COLO668 (cell line): ENCODE measurements at regions not wholly inside any gene's neighbourhood (a gene's known extent, or its start where the extent isn't known, plus 50 kb on each side); places are given as distances from the start of the nearest gene placed in this dataset.

Source experiments
- DNase-seq: peaks from one replicate; lab custom pipeline; 2025; ENCODE audit not compliant: unreplicated experiment; lab: John Stamatoyannopoulos, UW

DNA sequence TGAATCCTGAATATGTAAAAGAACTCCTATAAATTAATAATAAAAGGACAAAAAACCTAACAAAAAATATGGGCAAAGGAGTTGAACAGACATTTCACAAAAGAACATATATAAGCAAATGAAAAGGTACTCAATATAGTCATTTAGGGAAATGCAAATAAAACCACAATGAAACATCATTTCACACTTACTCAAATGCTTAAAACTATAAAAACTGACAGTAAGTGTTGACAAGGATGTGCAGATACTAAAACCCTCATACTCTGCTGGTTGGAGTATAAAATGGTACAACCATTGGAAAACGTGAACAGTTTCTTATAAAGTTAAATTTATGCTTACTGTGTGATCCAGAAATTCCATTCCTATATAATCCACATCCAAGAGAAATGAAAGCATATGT lies 247.1 kb downstream of the GXYLT1 start:
- DNase-seq, result no peak

DNA sequence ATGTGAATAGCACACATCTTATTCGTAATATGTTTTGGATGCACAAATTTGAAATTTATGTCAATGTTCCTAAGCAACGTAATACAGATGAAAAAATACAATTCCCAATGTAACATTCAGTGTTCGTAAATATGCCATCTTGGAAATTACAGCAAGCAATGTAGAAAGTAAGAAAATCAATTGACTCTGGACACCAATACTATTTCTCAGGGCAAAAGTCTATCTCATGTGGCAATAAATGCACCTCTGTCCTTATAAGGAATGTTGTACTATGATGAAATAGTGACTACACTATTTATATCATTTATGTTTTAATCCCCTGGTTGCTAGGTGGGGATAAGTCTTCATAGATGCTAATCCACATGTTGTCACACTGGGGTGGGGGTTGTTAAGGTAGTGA lies 251.2 kb downstream of the GXYLT1 start:
- no peak for DNase-seq

DNA sequence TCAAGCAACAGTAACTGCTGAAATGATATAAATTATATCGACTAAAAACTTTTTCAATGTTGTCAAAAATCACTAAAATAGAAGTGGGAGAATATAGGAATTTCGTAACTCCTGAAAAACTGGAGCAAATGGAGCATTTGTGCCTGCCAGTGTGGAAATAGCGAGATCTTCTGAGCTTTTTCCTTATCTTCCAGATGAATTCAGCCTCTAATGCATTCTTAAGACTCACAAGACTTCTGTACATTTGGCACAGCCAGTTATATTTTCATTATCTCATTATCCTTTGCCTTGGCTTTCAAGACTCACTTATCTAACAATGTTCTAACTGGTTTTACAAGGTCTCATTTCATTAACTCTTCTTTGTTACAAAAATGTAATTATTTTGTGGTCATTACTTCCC lies 252.4 kb downstream of the GXYLT1 start:
- DNase-seq, result no peak

DNA sequence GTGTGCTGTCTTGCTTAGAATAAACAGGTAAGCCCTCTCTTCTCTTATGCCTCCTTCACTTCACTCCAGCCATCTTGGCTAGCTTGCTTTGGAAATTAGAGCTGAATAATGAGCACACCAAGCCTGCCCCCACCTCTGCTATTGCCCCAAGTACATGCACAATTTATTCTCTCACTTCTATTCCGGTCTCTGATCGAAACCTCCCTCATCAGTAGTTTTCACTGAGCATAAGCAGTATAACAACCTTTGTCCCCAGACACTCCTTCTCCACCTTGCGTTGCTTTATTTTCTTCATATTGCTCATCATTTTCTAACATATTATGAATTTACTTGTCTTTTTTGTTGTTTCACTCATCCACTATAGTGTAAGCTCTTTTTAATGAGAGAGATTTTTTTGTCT lies 253.4 kb downstream of the GXYLT1 start:
- no peak for DNase-seq

DNA sequence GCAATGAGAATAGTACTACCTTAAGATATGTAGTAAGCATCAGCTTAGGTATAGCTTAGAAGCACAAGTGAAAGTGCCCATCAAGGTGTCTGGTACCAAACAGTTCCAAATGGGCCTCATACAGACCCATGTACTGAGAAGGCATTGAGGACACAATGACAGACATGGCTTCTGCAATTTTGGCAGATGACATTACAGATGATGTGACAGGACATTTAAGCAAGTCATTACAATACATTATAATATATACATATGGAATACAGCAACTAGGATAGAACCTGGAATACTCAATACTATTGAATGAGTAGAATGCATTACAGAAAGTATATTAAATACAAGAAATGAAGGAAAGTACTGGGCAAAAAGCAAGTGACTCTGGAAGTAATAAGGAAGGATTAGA lies 256.4 kb downstream of the GXYLT1 start:
- DNase-seq, result no peak

DNA sequence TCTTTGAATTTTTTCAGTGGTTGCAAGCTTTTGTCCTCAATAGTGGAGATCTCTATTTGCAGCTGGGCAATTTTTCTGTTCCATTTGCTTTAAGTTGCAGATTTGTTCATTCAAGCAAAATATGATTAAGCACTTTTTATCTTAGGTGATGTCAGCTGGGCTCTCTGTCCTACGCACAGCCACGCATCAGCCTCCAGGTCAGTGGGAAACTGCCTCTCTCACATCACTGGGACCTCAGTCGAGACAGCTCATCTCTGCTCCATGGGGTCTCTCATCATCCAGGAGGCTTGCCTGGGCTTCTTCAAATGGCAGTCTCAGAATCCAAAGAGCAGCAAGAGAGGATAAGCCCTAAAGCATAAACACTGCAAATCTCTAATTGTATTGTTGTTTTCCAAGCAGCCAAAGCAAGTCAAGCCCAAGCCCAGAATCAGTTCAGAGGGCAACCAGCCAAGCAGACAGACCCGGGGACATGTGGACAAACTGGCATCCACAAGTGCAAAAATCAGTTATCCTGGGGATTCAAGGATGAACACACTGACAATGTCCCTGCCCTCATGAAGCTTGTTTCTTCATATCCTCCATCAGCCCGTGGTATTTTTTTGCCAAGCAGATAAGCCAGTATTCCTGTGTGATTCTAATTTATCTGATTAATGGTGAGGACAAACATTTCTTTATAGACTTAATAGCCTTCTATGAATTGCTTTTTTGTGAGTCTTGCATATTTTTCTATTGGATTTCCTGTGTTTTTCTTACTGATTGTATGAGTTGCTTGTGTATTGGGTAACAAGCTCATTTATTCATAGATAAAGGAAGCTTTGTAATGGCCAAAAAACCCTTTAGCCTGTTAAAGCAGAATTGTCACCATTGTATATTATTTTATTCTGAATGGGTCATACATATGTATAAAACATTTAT lies 262.5 kb downstream of the GXYLT1 start:
- DNase-seq, result no peak

DNA sequence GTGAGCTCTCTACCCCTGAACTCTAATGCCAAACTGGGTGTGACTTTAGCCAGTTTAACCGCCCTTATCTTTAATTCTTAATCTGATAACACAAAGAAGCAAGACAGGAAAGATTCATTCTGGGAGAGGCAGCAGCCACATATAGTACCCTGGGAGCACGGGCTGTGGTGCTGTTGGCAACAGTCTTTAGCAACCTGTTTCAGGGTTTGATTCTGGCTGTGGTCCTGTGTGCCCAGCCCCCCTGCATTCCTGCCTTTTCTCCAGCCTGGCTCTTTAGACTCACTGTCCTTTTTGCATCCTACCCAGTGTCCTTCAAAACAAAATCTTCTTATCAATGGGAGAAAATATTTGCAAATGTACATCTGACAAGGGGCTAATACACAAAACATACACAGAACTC lies 275.2 kb downstream of the GXYLT1 start:
- no peak for DNase-seq

DNA sequence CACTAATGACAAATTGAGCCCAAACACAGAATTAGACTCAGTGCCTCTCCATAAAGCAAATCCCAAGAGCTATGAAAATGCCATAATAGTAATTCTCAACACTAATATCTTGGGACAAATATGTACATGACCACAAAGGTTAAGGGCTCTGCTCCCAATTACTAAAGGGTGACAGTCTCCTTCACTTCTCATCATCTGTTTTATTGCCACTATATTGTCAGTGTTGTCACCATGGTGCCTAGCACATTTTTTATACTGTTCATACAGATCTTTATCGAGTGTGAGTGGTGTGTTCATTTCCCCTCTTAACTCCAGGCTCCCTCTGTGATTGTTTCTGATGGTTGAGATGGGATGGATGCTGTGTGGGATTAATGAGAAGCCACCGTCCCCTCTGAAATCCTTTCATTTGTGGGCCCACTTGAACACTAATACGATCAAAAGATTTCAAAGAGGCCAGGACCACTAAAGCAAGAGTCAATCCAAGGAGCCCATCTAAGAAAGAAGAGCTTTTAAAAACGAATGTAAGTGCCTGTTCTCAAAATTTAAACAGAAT lies 277.7 kb downstream of the GXYLT1 start:
- no peak for DNase-seq

DNA sequence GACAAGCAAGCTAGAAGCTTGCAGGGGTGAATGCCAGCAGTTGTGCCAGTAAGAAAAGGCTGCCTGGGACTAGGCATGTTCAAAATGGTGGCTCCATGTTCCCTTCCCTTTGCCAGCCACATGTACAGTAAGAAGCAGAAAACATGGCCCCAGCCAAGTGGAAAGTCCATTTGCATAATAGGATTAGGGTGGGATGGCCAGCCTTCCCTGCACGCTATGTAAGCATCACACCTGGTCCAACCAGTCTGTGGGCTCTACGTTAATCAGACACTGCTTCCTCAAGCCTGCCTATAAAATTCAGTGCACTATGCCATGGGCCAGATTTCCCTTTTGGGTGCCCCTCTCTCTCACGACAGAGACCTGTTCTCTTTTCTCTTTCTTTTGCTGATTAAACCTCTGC lies 288.4 kb downstream of the GXYLT1 start:
- no peak for DNase-seq

DNA sequence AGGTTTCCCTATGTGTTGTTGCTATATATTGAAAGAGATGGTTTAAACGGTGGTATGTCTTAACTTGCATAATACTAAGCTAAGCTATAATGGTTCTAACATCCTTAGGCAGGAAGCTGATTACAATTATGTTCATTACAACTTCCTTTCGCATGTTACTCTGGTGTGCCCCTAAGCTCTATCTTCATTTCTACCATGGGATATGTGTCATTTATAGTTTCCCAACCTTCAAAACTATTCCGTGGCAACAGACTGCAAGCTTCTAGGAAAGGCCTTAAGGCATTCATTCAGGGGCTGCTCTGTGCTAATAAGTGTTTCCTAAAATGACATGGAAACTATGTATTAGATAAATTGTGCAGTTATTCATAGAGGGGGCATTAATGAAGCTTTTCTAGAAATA lies 294.6 kb downstream of the GXYLT1 start:
- no peak for DNase-seq

DNA sequence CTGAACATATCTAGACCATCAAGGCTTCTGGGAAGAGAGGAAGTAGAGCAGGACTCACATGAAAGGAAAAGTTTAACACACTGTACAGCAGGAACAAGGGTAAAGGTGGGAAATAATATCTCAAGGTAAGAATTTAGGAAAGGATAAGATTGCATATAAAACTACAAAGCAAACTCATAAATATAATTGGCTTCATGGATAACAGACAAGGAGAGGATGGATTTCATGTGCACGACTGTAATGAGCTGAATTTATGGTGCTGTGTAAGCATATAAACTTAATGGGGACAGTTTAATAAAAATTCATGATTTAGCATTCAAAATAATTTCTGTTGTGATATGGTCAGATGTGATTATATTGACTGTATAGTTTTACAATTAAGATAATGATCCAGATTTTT lies 298.0 kb downstream of the GXYLT1 start:
- no peak for DNase-seq

DNA sequence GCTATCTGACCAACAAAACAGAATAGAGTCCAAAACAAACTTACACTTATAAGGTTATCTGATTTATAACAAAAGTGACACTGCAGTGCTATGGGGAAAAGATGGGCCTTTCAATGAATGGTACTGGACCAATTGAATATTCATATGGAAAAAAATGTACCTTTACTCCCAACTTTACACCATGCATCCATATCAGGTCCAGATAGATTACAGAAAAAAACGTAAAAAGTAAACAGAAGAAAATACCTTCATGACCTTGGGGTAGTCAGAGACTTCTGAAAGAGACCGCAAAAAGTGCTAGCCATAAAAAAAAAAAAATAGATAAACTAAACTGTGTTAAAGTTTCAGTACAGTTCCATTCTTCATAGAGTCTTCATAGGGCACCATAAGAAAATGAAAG lies 308.3 kb downstream of the GXYLT1 start:
- no peak for DNase-seq

DNA sequence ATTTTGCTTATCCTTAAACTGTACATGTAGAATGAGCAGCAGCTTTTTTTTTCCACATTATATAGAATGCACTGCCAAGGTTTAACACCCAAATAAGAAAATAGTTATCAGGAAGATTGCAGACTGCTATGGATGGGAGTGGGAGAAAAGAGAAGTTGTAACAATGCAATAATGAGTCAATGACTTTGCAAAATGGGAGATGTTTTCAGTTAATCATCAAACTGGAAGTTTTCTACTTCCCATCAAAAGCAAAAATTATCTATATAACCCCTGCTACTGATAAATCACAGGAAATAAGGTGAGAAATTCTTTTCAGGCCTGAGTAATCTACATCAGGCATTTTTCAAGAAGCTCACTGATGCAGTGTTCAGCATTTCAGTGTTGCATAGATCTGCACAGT lies 309.1 kb downstream of the GXYLT1 start:
- no peak for DNase-seq

DNA sequence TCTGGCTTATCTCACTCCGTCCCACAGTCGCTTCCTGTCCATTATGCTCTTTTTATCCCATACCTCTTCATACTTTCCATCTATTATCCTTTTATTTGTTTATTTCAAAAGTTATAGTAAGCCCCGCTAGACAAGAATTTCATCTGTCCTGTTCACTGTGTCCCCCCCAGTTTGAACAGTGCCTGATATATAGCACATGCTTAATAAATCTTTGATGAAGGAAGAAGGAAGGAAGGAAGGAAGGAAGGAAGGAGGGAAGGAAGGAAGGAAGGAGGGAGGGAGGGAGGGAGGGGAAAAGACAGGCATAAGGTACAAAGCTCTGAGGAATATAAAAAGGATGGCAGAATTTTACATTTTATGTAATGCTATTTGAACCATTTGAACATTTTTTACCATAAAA lies 324.7 kb downstream of the GXYLT1 start:
- DNase-seq, result no peak

DNA sequence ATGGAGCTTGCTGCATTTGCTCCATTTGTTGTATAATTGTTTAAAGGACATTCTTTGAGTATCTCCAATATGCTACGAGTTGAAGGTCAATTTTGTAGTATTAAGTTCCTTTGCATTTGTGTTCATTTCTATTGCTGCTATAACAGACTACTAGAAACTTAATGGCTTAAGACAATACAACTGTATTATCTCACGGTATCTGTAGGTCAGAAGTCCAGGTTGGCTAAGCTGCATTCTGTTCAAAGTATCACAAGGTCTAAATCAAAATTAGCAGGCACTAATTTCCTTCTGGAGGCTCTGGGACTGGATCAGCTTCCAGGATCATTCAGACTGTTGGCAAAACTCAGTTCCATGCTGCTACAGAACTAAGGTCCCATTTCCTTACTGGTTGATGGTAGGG lies 340.6 kb downstream of the GXYLT1 start:
- DNase-seq, result no peak

DNA sequence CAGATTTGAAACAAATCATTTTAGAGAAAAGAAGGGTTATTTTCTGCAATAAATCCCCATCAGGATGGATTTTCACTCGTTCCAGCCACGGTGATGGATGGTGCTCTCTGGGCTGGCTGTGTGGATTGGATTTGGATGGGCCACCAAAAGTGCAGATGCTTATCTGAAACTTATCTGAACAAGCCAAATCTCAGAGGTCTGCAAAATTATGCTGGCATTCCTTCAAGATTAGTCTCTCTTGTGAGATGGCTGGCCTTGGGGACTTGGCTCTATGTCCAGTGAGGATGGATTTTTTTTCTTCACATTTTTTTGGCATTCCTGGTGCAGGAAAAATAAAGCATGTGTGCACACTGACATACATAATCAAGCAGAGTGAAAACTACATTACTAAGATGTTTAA lies 341.9 kb downstream of the GXYLT1 start:
- no peak for DNase-seq

DNA sequence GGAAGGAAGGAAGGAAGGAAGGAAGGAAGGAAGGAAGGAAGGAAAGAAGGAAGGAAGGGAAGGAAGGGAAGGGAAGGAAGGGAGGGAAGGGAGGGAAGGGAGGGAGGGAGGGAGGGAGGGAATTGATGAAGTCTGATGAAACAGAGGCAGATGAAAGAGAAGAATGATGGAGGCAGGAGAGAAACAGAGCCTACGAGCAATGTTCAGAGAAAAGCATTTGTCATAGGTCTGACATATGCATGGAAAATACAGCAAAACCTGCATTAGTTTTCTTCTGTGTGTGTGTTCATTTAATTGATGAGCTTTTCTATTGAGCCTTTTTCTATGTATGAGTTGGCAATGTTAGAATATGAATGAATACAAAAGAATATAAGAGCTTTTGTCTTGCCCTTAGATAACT lies 343.4 kb downstream of the GXYLT1 start:
- no peak for DNase-seq

DNA sequence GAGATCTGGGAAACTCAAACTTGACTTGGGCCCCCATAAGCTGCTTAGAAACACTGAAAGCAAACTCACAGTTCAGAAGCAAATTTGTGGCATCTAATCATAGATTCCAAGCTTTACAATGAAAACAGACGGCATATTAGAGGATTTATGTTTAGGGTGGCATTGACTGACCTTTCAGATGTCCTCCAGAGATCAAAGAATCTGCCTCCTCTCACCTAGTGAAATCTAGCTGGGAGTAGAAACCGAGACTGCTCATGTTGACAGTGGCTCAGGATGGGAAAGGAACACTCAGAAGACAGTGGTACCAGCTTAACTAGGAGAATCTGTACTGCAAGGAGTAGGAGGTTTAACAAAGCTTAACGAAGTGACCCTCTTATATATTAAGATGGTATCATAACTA lies 345.0 kb downstream of the GXYLT1 start:
- no peak for DNase-seq

DNA sequence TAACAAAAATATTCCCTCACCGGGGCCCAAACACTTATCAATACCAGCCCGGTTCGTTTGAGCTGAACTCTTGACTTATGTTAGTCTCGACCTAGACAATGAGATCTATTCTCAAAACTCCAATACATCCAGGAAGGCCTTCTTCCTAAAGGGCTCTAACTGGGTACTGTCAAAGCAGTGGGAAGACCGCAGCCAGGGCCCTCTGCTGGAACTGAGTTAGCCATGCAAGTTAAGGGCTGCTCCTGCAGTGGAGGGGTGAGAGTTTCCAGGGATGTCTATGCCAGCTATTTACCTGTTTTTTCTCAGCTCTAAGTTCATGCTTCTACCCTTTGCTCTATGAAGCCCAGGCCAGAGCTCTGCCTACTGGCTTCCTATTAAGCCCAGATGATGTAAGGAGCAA lies 348.8 kb downstream of the GXYLT1 start:
- no peak for DNase-seq

DNA sequence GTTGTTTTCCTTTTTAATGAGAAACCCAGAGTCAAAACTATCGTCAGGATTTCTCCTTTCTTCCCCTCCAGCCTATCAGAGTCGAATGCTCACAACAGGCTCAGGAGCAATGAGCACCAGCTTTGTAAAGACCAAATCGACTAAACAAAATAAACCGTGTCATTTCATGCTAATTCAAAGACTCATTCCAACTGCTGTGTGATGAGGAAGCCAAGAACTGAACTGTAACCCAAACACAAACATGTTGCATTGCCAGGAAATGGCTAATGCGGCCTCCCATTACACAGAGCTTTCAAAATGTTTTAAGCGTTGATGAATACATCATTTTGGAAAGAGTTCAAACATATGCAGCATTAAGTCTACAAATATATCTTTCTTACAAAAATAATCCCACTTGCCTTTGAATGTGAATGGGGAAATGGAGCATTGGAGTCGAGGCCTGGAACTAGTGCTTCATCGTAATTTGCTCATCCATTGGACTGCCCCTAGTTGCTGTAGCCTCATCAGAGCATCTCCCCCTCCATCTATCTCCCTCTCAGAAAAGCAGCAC lies 349.5 kb downstream of the GXYLT1 start:
- no peak for DNase-seq

DNA sequence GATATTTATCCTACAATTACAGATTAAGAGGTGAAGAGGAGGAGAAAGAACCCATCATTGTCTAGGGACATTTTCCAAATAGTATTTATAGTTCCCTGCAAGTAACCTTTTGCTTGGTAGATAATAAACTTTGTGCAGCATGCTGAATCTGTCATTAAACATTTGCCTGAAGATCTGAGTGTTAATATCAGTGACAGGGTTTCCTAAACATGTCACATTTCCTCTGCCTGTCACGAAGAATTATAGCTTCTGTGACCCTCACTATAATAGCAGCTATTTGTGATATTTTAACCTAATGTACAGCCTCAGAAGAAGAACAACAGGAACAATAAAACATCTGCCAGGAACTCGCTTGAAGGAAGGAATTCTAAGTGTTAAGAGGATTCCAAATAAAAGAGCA lies 350.3 kb downstream of the GXYLT1 start:
- DNase-seq, result no peak

DNA sequence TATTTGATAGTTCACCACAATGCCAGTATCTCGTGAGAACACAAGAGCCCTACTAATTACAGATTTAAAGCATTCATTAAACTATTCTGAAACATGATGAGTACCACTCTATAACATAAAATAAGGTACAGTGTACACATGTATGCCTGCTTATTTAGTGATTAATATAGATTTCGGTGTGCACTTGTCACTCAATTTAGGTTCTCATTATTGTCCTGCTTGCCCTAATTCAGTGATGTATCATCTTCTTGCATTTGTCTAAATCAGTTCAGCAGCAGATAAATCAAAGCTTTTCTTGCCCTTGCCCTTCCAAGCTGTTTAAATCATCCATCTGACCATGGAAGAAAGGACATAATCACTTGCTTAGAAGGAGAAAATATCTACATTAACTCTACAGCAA lies 359.7 kb downstream of the GXYLT1 start:
- DNase-seq, result no peak

DNA sequence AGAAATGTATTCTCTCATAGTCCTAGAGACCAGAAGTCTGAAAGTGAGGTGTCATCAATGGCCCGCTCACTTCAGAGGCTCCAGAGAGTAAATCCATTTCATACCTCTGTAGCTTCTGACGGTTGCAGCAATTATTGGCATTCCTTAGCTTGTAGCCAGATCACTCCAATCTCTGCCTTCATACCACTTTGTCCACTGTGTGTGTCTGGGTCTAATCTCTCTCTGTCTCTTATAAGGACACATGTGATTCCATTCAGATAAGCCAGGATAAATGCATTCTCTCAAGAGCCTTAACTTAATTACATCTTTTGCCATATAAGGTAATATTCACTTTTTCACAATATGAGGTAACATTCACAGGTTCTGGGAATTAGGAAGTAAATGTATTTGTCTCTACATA lies 365.7 kb downstream of the GXYLT1 start:
- DNase-seq, result no peak
